HT-29 (cell line): ENCODE measurements at regions not wholly inside any gene's neighbourhood (a gene's known extent, or its start where the extent isn't known, plus 50 kb on each side); places are given as distances from the start of the nearest gene placed in this dataset.

ENCODE experiments used
- DNase-seq: peaks from one replicate; pipeline ENCODE4 v3.0.0-alpha.2; 2015; ENCODE audit warnings: low spot score

GRCh38 chr4:182971702-182972101 lies 54.5 kb upstream of the DCTD start:
- DNase-seq: no peak

- DNase-seq: no peak
Measured at GRCh38 chr4:182969651-182970279, 52.6 kb upstream of the DCTD start.

- no peak for DNase-seq
Measured at GRCh38 chr4:182968917-182969650, 51.9 kb upstream of the DCTD start.

- DNase-seq: no peak
Measured at GRCh38 chr4:182967403-182967802, 50.2 kb upstream of the DCTD start.
